Globus pallidus (tissue), 1 donor: ENCODE measurements at regions not wholly inside any gene's neighbourhood (a gene's known extent, or its start where the extent isn't known, plus 50 kb on each side); places are given as distances from the start of the nearest gene placed in this dataset.
"Not testable (repeated sequence)": the region's sequence is repeated elsewhere in the genome, so short reads cannot be mapped to it uniquely, and the experiment has no call there.

Source experiments
- DNase-seq: peaks from one replicate; pipeline ENCODE4 v3.0.0-alpha.2; 2015; ENCODE audit warnings: low spot score

GRCh38 chr6:50467931-50468330 is 245.4 kb upstream of the TFAP2D start:
- no peak for DNase-seq

GRCh38 chr6:50471041-50471440 is 242.3 kb upstream of the TFAP2D start:
- DNase-seq = no peak

- no peak for DNase-seq
Measured at GRCh38 chr6:50510361-50510760, 203.0 kb upstream of the TFAP2D start.

GRCh38 chr6:50520326-50521266 is 192.7 kb upstream of the TFAP2D start:
- no peak for DNase-seq

GRCh38 chr6:50524341-50524740 is 189.0 kb upstream of the TFAP2D start:
- DNase-seq = no peak

- DNase-seq = no peak
Measured at GRCh38 chr6:50527985-50528384, 185.3 kb upstream of the TFAP2D start.

- DNase-seq = no peak
Measured at GRCh38 chr6:50539447-50539846, 173.9 kb upstream of the TFAP2D start.

- no peak for DNase-seq
Measured at GRCh38 chr6:50541941-50542340, 171.4 kb upstream of the TFAP2D start.

GRCh38 chr6:50543666-50544065 is 169.7 kb upstream of the TFAP2D start:
- DNase-seq = no peak

- no peak for DNase-seq
Measured at GRCh38 chr6:50549026-50549425, 164.3 kb upstream of the TFAP2D start.

- no peak for DNase-seq
Measured at GRCh38 chr6:50549475-50549874, 163.9 kb upstream of the TFAP2D start.

GRCh38 chr6:50555982-50556381 is 157.3 kb upstream of the TFAP2D start:
- no peak for DNase-seq

- DNase-seq = no peak
Measured at GRCh38 chr6:50565004-50565403, 148.3 kb upstream of the TFAP2D start.

GRCh38 chr6:50571230-50571629 is 142.1 kb upstream of the TFAP2D start:
- not testable (repeated sequence) for DNase-seq

- no peak for DNase-seq
Measured at GRCh38 chr6:50585441-50586330, 127.6 kb upstream of the TFAP2D start.

GRCh38 chr6:50586331-50586675 is 127.0 kb upstream of the TFAP2D start:
- no peak for DNase-seq

GRCh38 chr6:50589751-50590470 is 123.4 kb upstream of the TFAP2D start:
- no peak for DNase-seq

GRCh38 chr6:50591135-50591534 is 122.2 kb upstream of the TFAP2D start:
- no peak for DNase-seq

- no peak for DNase-seq
Measured at GRCh38 chr6:50600280-50600679, 113.0 kb upstream of the TFAP2D start.

GRCh38 chr6:50602292-50602691 is 111.0 kb upstream of the TFAP2D start:
- peak; percentile 10 for DNase-seq

GRCh38 chr6:50608421-50608820 is 104.9 kb upstream of the TFAP2D start:
- DNase-seq = no peak

GRCh38 chr6:50610562-50610961 is 102.8 kb upstream of the TFAP2D start:
- no peak for DNase-seq
